A549 (cell line): ENCODE measurements at regions not wholly inside any gene's neighbourhood (a gene's known extent, or its start where the extent isn't known, plus 50 kb on each side); places are given as distances from the start of the nearest gene placed in this dataset.

Experiments used
- JUN ChIP-seq, 2 experiments: fragments of >200 bp; sonication (Bioruptor Twin); formaldehyde crosslinking; IDR thresholded peaks; 2 replicates in 1 of 2; 3 replicates in 1 of 2; pipeline ENCODE4 v1.6.1; 2016 to 2017
- NFE2L2 ChIP-seq: fragments of 150-350 bp; conservative IDR thresholded peaks from 2 replicates; pipeline ENCODE4 v1.6.1; 2014; ENCODE audit warnings: low read length
- TF ChIP-seq, protein P1 (sequence below): fragments of >200 bp; sonication (Bioruptor Twin); formaldehyde crosslinking; IDR thresholded peaks from 3 replicates; pipeline ENCODE4 v1.5.1; 2016

DNA sequence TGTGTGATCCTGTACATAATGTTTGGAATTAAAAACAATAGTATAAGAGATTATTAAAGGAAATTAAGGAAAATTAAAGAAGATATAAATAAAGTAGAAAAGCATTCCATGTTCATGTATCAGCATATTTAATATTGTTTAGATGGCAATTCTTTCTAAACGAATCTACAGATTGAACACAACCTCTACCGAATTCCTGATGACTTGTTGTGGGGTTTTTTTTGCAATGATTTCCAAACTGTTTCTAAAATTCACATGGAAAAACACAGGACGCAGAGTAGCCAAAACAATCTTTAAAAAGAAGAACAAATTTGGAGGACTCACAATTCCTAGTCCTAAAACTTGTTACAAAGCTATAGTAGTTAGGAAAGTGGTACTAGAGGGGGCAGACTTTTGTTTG is 573.4 kb upstream of the IGFBP3 start:
- TF ChIP-seq, protein P1, sequence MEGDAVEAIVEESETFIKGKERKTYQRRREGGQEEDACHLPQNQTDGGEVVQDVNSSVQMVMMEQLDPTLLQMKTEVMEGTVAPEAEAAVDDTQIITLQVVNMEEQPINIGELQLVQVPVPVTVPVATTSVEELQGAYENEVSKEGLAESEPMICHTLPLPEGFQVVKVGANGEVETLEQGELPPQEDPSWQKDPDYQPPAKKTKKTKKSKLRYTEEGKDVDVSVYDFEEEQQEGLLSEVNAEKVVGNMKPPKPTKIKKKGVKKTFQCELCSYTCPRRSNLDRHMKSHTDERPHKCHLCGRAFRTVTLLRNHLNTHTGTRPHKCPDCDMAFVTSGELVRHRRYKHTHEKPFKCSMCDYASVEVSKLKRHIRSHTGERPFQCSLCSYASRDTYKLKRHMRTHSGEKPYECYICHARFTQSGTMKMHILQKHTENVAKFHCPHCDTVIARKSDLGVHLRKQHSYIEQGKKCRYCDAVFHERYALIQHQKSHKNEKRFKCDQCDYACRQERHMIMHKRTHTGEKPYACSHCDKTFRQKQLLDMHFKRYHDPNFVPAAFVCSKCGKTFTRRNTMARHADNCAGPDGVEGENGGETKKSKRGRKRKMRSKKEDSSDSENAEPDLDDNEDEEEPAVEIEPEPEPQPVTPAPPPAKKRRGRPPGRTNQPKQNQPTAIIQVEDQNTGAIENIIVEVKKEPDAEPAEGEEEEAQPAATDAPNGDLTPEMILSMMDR = no peak
- TF ChIP-seq JUN (IDR thresholded peaks at IDR 0.05) (no peak), NFE2L2 (no peak)
